K562 (cell line): ENCODE measurements at regions not wholly inside any gene's neighbourhood (a gene's known extent, or its start where the extent isn't known, plus 50 kb on each side); places are given as distances from the start of the nearest gene placed in this dataset.

ENCODE experiments used
- ATAC-seq: fragments of 200-7000 bp; cut with Tn5 transposase; 3 replicates; pipeline ENCODE4 v1.9.1; 2020; ENCODE audit warnings: moderate library complexity
- BruUV-seq: library from RNA; stranded (reverse); fragments of 400-500 nt; replicated peaks from 2 replicates; lab custom pipeline; 2021; lab: Mats Ljungman, UMichigan
- CTCF ChIA-PET: fragments of 300-600 bp; formaldehyde crosslinking; extraction: SDS; loops from one replicate; lab custom pipeline; 2021; ENCODE audit warnings: low intra/inter-chr PET ratio; lab: Yijun Ruan, JAX
- POLR2A ChIA-PET: fragments of 300-600, 350-650 bp; sonication (Branson Sonifier 250); formaldehyde crosslinking; extraction: SDS; loops from one replicate; lab custom pipeline; 2021; ENCODE audit warnings: antibody characterized with exemption, inconsistent platforms; lab: Yijun Ruan, JAX
- DNase-seq, 4 experiments: peaks; one replicate each; pipeline versions ENCODE4 v3.0.0 to v3.0.0-alpha.2; 2011 to 2018; ENCODE audit warnings: low spot score in 3 of 4, mixed read lengths in 3 of 4; ENCODE audit errors: extremely low read depth in 1 of 4
- FAIRE-seq: peaks from 2 replicates; lab custom pipeline; 2011; peaks lifted over from hg19 to GRCh38; lab: Jason Lieb, UNC
- H2AFZ ChIP-seq: 2 replicates; pipeline ENCODE4 v1.6.0; 2011; ENCODE audit warnings: low read depth, low read length, control low read depth, inconsistent platforms
- H3K27ac ChIP-seq: fragments of 200-600 bp; 3 replicates; pipeline ENCODE4 v1.8.0; 2011; ENCODE audit warnings: low read depth, mild to moderate bottlenecking, control low read depth, inconsistent platforms, low read length, moderate library complexity, mixed read lengths; ENCODE audit errors: extremely low read depth
- H3K27me3 ChIP-seq, 2 experiments: fragments of 300-600 bp in 1 of 2; 2 replicates in 1 of 2; 3 replicates in 1 of 2; pipeline versions ENCODE4 v1.6.0 to v1.8.0; 2011; ENCODE audit warnings: inconsistent platforms in 2 of 2, low read length in 2 of 2, mild to moderate bottlenecking in 1 of 2, mixed read lengths in 1 of 2, moderate library complexity in 1 of 2; ENCODE audit not compliant: control insufficient read depth in 2 of 2, insufficient read depth in 2 of 2
- H3K36me3 ChIP-seq: fragments of 300-600 bp; 3 replicates; pipeline ENCODE4 v1.8.0; 2011; ENCODE audit warnings: mild to moderate bottlenecking, low read length, inconsistent platforms; ENCODE audit not compliant: control insufficient read depth, insufficient read depth
- H3K4me1 ChIP-seq, 2 experiments: fragments of 200-600 bp in 1 of 2; replicated peaks in 1 of 2; 2 replicates in 1 of 2; 3 replicates in 1 of 2; pipeline versions ENCODE4 v1.5.1 to v1.8.0; 2011; ENCODE audit warnings: inconsistent platforms in 2 of 2, low read length in 2 of 2, mild to moderate bottlenecking in 1 of 2, mixed read lengths in 1 of 2, moderate library complexity in 1 of 2; ENCODE audit not compliant: control insufficient read depth in 2 of 2, insufficient read depth in 2 of 2
- H3K4me2 ChIP-seq: 2 replicates; pipeline ENCODE4 v1.6.1; 2011; ENCODE audit warnings: low read length, control low read depth, inconsistent platforms, mixed read lengths; ENCODE audit not compliant: insufficient read depth
- H3K4me3 ChIP-seq: fragments of 200-600 bp; sonication (generic), shearing (Covaris generic); 2 replicates; pipeline ENCODE4 v1.5.1; 2016; ENCODE audit warnings: control low read depth, inconsistent platforms
- H3K79me2 ChIP-seq: fragments of 200-600 bp; 3 replicates; pipeline ENCODE4 v1.8.0; 2011; ENCODE audit warnings: low read length, inconsistent platforms; ENCODE audit not compliant: control insufficient read depth, insufficient read depth
- H3K9ac ChIP-seq, 2 experiments: 2 replicates each; pipeline versions ENCODE4 v1.6.0 to v1.6.1; 2011; ENCODE audit warnings: low read depth in 2 of 2, low read length in 2 of 2, control low read depth in 1 of 2, inconsistent platforms in 1 of 2, mild to moderate bottlenecking in 1 of 2, mixed read lengths in 1 of 2; ENCODE audit not compliant: insufficient read depth in 1 of 2
- H3K9me1 ChIP-seq: one replicate; pipeline ENCODE4 v1.6.0; 2011; ENCODE audit warnings: inconsistent platforms, mild to moderate bottlenecking, low read length, moderate library complexity; ENCODE audit not compliant: control insufficient read depth, insufficient read depth
- H3K9me3 ChIP-seq: replicated peaks from 2 replicates; pipeline ENCODE4 v1.5.1; 2011; ENCODE audit warnings: low read depth, low read length, inconsistent platforms; ENCODE audit not compliant: control insufficient read depth, insufficient read depth
- H4K20me1 ChIP-seq: replicated peaks from 2 replicates; pipeline ENCODE4 v1.6.1; 2011; ENCODE audit warnings: low read length, inconsistent platforms, mixed read lengths; ENCODE audit not compliant: control insufficient read depth, insufficient read depth
- CAMTA2 ChIP-seq: fragments of 250-450 bp; sonication (Bioruptor Pico); conservative IDR thresholded peaks from 2 replicates; pipeline ENCODE4 v1.5.1; 2022
- CSDE1 ChIP-seq, 2 experiments: fragments of 450-650 bp; IDR thresholded peaks; 2 replicates each; pipeline ENCODE4 v1.6.1; 2016; ENCODE audit warnings: mild to moderate bottlenecking in 1 of 2
- ELF1 ChIP-seq: fragments of 200-800 bp; sonication (Bioruptor generic); IDR thresholded peaks from 2 replicates; pipeline ENCODE4 v1.6.1; 2016; ENCODE audit warnings: missing genetic modification characterization, missing compliant biosample characterization
- EZH2 ChIP-seq: IDR thresholded peaks from 2 replicates; pipeline ENCODE4 v1.6.1; 2012; ENCODE audit warnings: low read depth, mild to moderate bottlenecking, inconsistent platforms, low read length, borderline replicate concordance
- HMG20B ChIP-seq: fragments of 250-450 bp; sonication (Bioruptor Pico); IDR thresholded peaks from 2 replicates; pipeline ENCODE4 v1.5.0; 2021; ENCODE audit warnings: mild to moderate bottlenecking
- HNRNPL ChIP-seq: fragments of 200-400 bp; formaldehyde crosslinking; IDR thresholded peaks from 2 replicates; pipeline ENCODE4 v1.6.1; 2017; ENCODE audit warnings: low read depth, mild to moderate bottlenecking, low read length
- HNRNPLL ChIP-seq: fragments of 200-400 bp; formaldehyde crosslinking; IDR thresholded peaks from 2 replicates; pipeline ENCODE4 v1.6.1; 2017; ENCODE audit warnings: low read length, low read depth, mild to moderate bottlenecking; ENCODE audit not compliant: poor library complexity, severe bottlenecking
- KDM5B ChIP-seq: fragments of 200-600 bp; sonication (generic); IDR thresholded peaks from 2 replicates; pipeline ENCODE4 v1.6.1; 2012; ENCODE audit warnings: low read depth, mild to moderate bottlenecking, moderate library complexity, low read length, control low read depth, inconsistent platforms; ENCODE audit not compliant: insufficient replicate concordance
- NFE2 ChIP-seq: IDR thresholded peaks from 2 replicates; pipeline ENCODE4 v1.6.1; 2014; ENCODE audit warnings: antibody characterized with exemption, low read depth
- SMARCE1 ChIP-seq: fragments of 450-650 bp; IDR thresholded peaks from 2 replicates; pipeline ENCODE4 v1.7.1; 2016; ENCODE audit warnings: mild to moderate bottlenecking
- SNRNP70 ChIP-seq: fragments of 200-400 bp; formaldehyde crosslinking; optimal IDR thresholded peaks from 2 replicates; pipeline ENCODE3; 2017; ENCODE audit warnings: low read depth, low read length
- TARDBP ChIP-seq: fragments of 450-650 bp; IDR thresholded peaks from 2 replicates; pipeline ENCODE4 v1.6.1; 2016
- ZBTB8A ChIP-seq: fragments of 450-650 bp; IDR thresholded peaks from 2 replicates; pipeline ENCODE4 v1.6.1; 2018; ENCODE audit warnings: mild to moderate bottlenecking, moderate library complexity; ENCODE audit not compliant: partially characterized antibody
- ZNF699 ChIP-seq: fragments of 250-450 bp; sonication (Bioruptor Pico); IDR thresholded peaks from 2 replicates; pipeline ENCODE4 v1.8.0; 2021; ENCODE audit warnings: mild to moderate bottlenecking, moderate library complexity; ENCODE audit not compliant: insufficient replicate concordance
- WGBS: fragments of 100-300 bp; shearing (Covaris generic); methylation state at CpG from one replicate; pipeline ENCODE4 v1.1.6; 2016; ENCODE audit warnings: low coverage, mixed read lengths; ENCODE audit not compliant: insufficient coverage; ENCODE audit errors: missing lambda C conversion rate; 5-methylcytosine and 5-hydroxymethylcytosine counted together
- in situ Hi-C: fragments of 300-500 bp; cut with MboI; formaldehyde crosslinking; loops from 4 replicates; pipeline ENCODE4 v1.15.0; 2018; ENCODE audit warnings: inconsistent platforms, mixed read lengths
- intact Hi-C: fragments of 100-400 bp; cut with micrococcal nuclease; formaldehyde crosslinking; loops from 2 replicates; pipeline ENCODE4 v1.14.2; 2022

DNA sequence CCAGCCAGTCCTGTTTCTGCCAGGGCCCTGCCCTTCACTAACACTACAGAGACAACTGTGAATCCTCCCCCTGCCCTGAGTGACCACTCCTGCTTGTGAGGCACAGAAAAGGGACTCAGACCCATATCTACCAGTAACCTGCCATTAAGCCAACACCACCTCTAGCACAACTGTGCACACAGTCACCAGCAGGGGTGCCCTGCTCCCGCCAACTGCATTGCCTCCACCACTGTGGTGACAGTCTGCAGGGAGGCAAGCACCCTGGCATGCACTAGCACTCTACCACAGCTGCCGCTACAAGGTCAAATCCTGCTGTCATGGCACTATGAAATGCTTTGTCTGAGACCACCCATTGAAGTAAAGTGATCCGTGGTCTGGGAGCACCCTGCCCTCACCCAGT, 1028.5 kb upstream of the CDH9 start:
- Histone ChIP-seq H3K79me2 (no peaks in the 10 kb centered on the region), H3K9me3 (no peaks in the 10 kb centered on the region; the same call in 1 of the 2 replicates), H4K20me1 (no peaks in the 10 kb centered on the region), H3K4me3 (no peak overlapping the region), H3K9me1 (no peaks in the 10 kb centered on the region), H3K4me1 (no peaks in the 10 kb centered on the region), H3K4me2 (no peak overlapping the region), H3K27me3 (no peaks in the 10 kb centered on the region), H3K36me3 (no peaks in the 10 kb centered on the region), H3K27ac (no peak overlapping the region), H3K9ac (no peak overlapping the region), H2AFZ (no peak overlapping the region)
- CTCF ChIA-PET, result no interaction called here
- in situ Hi-C loops (no loop called here), intact Hi-C loops (no loop called here)
- FAIRE-seq (no peak), DNase-seq (no peak), ATAC-seq (no peak)
- POLR2A ChIA-PET, result no interaction called here
- 0% methylated on average over 3 of the region's 3 CpGs for WGBS
- TF ChIP-seq NFE2 (no peak), SMARCE1 (no peak), CSDE1 (IDR thresholded peaks at IDR 0.05) (no peak), CAMTA2 (CRISPR knock-in tag) (no peak), EZH2 (no peak), ELF1 (no peak), KDM5B (no peak), ZBTB8A (no peak), SNRNP70 (no peak), TARDBP (no peak), HNRNPL (no peak), HMG20B (CRISPR knock-in tag) (no peak), HNRNPLL (no peak), ZNF699 (CRISPR knock-in tag) (no peak)
- BruUV-seq, result no TSS peak
